ENCODE measurements at regions not wholly inside any gene's neighbourhood (a gene's known extent, or its start where the extent isn't known, plus 50 kb on each side); places are given as distances from the start of the nearest gene placed in this dataset.

DNA sequence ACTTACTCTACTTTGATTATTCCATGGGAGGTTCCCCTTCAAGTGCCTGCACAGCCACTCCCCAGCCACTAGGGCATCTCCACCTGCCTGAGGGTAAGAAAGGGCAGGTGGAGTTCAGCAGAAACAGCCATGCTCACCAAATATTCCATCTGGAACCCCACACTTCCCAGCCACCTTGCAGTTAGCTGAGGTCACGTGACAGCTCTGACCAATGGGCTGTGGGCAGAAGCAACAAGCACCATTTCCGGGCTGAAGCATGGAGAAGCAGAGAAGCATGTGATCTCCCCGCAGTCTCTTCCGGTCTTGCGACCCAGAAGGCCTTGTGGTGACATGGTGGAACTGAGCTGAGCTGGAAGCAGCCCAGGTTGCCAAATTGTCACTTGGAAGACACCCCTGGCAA is 108.6 kb downstream of the CCT6B start:
- H3K9me3 ChIP-seq (ENCODE audit: low read length): no peaks in the 10 kb centered on the region
- H3K36me3 ChIP-seq (ENCODE audit: insufficient read depth, low read length): no peaks in the 10 kb centered on the region
- no peak overlapping the region for H3K27ac ChIP-seq (ENCODE audit: low read length)
- H3K9ac ChIP-seq (ENCODE audit: low read length): no peak overlapping the region
- no peak for TF ChIP-seq RAD21 (conservative IDR thresholded peaks at IDR 0.05)
- TF ChIP-seq MXI1 (conservative IDR thresholded peaks at IDR 0.05; ENCODE audit: poor library complexity, severe bottlenecking): no peak
- TF ChIP-seq, protein P1, sequence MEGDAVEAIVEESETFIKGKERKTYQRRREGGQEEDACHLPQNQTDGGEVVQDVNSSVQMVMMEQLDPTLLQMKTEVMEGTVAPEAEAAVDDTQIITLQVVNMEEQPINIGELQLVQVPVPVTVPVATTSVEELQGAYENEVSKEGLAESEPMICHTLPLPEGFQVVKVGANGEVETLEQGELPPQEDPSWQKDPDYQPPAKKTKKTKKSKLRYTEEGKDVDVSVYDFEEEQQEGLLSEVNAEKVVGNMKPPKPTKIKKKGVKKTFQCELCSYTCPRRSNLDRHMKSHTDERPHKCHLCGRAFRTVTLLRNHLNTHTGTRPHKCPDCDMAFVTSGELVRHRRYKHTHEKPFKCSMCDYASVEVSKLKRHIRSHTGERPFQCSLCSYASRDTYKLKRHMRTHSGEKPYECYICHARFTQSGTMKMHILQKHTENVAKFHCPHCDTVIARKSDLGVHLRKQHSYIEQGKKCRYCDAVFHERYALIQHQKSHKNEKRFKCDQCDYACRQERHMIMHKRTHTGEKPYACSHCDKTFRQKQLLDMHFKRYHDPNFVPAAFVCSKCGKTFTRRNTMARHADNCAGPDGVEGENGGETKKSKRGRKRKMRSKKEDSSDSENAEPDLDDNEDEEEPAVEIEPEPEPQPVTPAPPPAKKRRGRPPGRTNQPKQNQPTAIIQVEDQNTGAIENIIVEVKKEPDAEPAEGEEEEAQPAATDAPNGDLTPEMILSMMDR (IDR thresholded peaks at IDR 0.05; ENCODE audit: poor library complexity, severe bottlenecking): no peak
- TF ChIP-seq POLR2AphosphoS5 (IDR thresholded peaks at IDR 0.05): no peak
- TF ChIP-seq REST (IDR thresholded peaks at IDR 0.05; ENCODE audit: borderline replicate concordance): no peak
- no peak for TF ChIP-seq EZH2 (IDR thresholded peaks at IDR 0.05; ENCODE audit: borderline replicate concordance, insufficient read depth, low read length, poor library complexity, severe bottlenecking)
- TF ChIP-seq SMC3 (conservative IDR thresholded peaks at IDR 0.05; ENCODE audit: poor library complexity): no peak
- TF ChIP-seq TAF1 (IDR thresholded peaks at IDR 0.05; ENCODE audit: low read depth): no peak
- TF ChIP-seq EP300 (conservative IDR thresholded peaks at IDR 0.05; ENCODE audit: poor library complexity, severe bottlenecking): no peak
- no peaks in the 10 kb centered on the region for H3F3A ChIP-seq (ENCODE audit: insufficient read depth, low read length, poor library complexity, severe bottlenecking)
- H3K4me2 ChIP-seq (ENCODE audit: low read length): no peak overlapping the region
- no peaks in the 10 kb centered on the region for H3K79me2 ChIP-seq (replicated peaks; ENCODE audit: insufficient read depth, low read length)
- no peaks in the 10 kb centered on the region for H3K9me2 ChIP-seq (ENCODE audit: insufficient read depth, low read length)
- H2AFZ ChIP-seq (ENCODE audit: low read depth, low read length): no peak overlapping the region
- H3K27me3 ChIP-seq (ENCODE audit: insufficient read depth, low read depth, low read length): no peaks in the 10 kb centered on the region
- no peak overlapping the region for H3K4me3 ChIP-seq (ENCODE audit: low read length)
- no peaks in the 10 kb centered on the region for H4K20me1 ChIP-seq (ENCODE audit: insufficient read depth)

- H3K36me3 ChIP-seq (ENCODE audit: insufficient read depth, low read length): no peaks in the 10 kb centered on the region
- TF ChIP-seq EP300 (conservative IDR thresholded peaks at IDR 0.05; ENCODE audit: poor library complexity, severe bottlenecking): no peak
- TF ChIP-seq, protein P1 (IDR thresholded peaks at IDR 0.05; ENCODE audit: poor library complexity, severe bottlenecking): no peak
- TF ChIP-seq EZH2 (IDR thresholded peaks at IDR 0.05; ENCODE audit: borderline replicate concordance, insufficient read depth, low read length, poor library complexity, severe bottlenecking): no peak
- no peak for TF ChIP-seq TAF1 (IDR thresholded peaks at IDR 0.05; ENCODE audit: low read depth)
- TF ChIP-seq RAD21 (conservative IDR thresholded peaks at IDR 0.05): no peak
- TF ChIP-seq REST (IDR thresholded peaks at IDR 0.05; ENCODE audit: borderline replicate concordance): no peak
- no peak for TF ChIP-seq POLR2AphosphoS5 (IDR thresholded peaks at IDR 0.05)
- H2AFZ ChIP-seq (ENCODE audit: low read depth, low read length): no peak overlapping the region
These were observed 109.2 kb downstream of the CCT6B start for GRCh38 chr17:34851961-34852540.

More at GRCh38 chr17:34851961-34852540, 109.2 kb downstream of the CCT6B start:
- Histone ChIP-seq H3K4me2 (ENCODE audit: low read length) (no peak overlapping the region), H3K79me2 (replicated peaks; ENCODE audit: insufficient read depth, low read length) (no peaks in the 10 kb centered on the region), H3K9me2 (ENCODE audit: insufficient read depth, low read length) (no peaks in the 10 kb centered on the region), H4K20me1 (ENCODE audit: insufficient read depth) (no peaks in the 10 kb centered on the region), H3K9ac (ENCODE audit: low read length) (no peak overlapping the region), H3K27ac (ENCODE audit: low read length) (no peak overlapping the region), H3K9me3 (ENCODE audit: low read length) (no peaks in the 10 kb centered on the region), H3K27me3 (ENCODE audit: insufficient read depth, low read depth, low read length) (no peaks in the 10 kb centered on the region), H3K4me3 (ENCODE audit: low read length) (no peak overlapping the region), H3F3A (ENCODE audit: insufficient read depth, low read length, poor library complexity, severe bottlenecking) (no peaks in the 10 kb centered on the region)

Measured in neural cell (in vitro differentiated cells).